Natural killer cell treated with Interleukin-12 subunit alpha and Interleukin-12 subunit beta and Interleukin-15 and Interleukin-18, amount 100 ng/mL, for 72 hours (primary cell): ENCODE measurements at regions not wholly inside any gene's neighbourhood (a gene's known extent, or its start where the extent isn't known, plus 50 kb on each side); places are given as distances from the start of the nearest gene placed in this dataset.
"Not testable (repeated sequence)": the region's sequence is repeated elsewhere in the genome, so short reads cannot be mapped to it uniquely, and the experiment has no call there.

Experiments
- ATAC-seq, 2 donors: fragments of 150-1000 bp; cut with Tn5 transposase in 1 of 2; sonication (Bioruptor Pico), chemical (Tn5 transposase) in 1 of 2; 2 replicates each; pipeline ENCODE4 v1.10.0; 2021
- DNase-seq: peaks from one replicate; pipeline ENCODE4 v3.0.0; 2022; ENCODE audit warnings: low spot score
- H3K27ac Mint-ChIP-seq, 2 donors: 1 replicate in 1 of 2; 2 replicates in 1 of 2; pipeline ENCODE4 v1.8.0; 2022; ENCODE audit warnings: mixed read lengths in 2 of 2, mild to moderate bottlenecking in 1 of 2, moderate library complexity in 1 of 2
- H3K27me3 Mint-ChIP-seq, 2 donors: 1 replicate in 1 of 2; 2 replicates in 1 of 2; pipeline ENCODE4 v1.8.0; 2022; ENCODE audit warnings: mixed read lengths in 2 of 2
- H3K36me3 Mint-ChIP-seq: one replicate; pipeline ENCODE4 v1.8.0; 2022; ENCODE audit warnings: mixed read lengths
- H3K4me1 Mint-ChIP-seq, 2 donors: 1 replicate in 1 of 2; 2 replicates in 1 of 2; pipeline ENCODE4 v1.8.0; 2022; ENCODE audit warnings: low read depth in 2 of 2, mixed read lengths in 2 of 2, mild to moderate bottlenecking in 1 of 2
- H3K4me3 Mint-ChIP-seq: one replicate; pipeline ENCODE4 v1.8.0; 2022; ENCODE audit warnings: mixed read lengths
- H3K9me3 Mint-ChIP-seq: 2 replicates; pipeline ENCODE4 v1.8.0; 2022; ENCODE audit warnings: mixed read lengths

DNA sequence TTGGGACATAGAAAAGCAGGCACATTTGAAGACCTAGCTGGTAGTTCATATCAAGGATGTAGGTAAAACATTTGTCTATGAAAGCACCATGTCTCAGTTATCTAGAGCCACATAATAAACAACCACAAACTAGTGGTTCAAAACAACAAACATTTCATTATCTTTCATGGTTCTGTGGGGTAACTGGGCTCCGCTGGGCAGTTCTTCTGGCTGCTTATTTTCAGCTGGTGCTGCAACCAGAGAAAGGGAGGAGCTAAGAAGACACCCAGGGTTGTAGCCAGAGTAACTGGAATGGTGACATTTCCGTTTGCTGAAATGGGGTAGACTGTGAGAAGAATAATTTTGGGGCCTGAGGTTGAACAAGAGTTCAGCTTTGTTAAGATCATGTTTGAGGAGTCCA lies 145.7 kb upstream of the SULF2 start:
- Mint-ChIP-seq H3K4me1 (no peaks in the 10 kb centered on the region), H3K27ac (no peak overlapping the region), H3K36me3 (no peaks in the 10 kb centered on the region), H3K27me3 (peaks cover 10 to 29% of the 10 kb centered on the region in 2 donors), H3K4me3 (no peak overlapping the region), H3K9me3 (peaks cover 3% of the 10 kb centered on the region)
- ATAC-seq (no peak), DNase-seq (no peak)

GRCh38 chr20:47929368-47930115 lies 144.3 kb upstream of the SULF2 start:
- Mint-ChIP-seq H3K4me3 (no peak overlapping the region), H3K27ac (no peak overlapping the region), H3K4me1 (no peaks in the 10 kb centered on the region), H3K9me3 (peaks cover 3% of the 10 kb centered on the region), H3K36me3 (no peaks in the 10 kb centered on the region), H3K27me3 (peaks cover 17 to 22% of the 10 kb centered on the region in 2 donors)
- ATAC-seq = no peak
- DNase-seq = no peak

GRCh38 chr20:47927944-47928343 lies 142.7 kb upstream of the SULF2 start:
- no peak for ATAC-seq

DNA sequence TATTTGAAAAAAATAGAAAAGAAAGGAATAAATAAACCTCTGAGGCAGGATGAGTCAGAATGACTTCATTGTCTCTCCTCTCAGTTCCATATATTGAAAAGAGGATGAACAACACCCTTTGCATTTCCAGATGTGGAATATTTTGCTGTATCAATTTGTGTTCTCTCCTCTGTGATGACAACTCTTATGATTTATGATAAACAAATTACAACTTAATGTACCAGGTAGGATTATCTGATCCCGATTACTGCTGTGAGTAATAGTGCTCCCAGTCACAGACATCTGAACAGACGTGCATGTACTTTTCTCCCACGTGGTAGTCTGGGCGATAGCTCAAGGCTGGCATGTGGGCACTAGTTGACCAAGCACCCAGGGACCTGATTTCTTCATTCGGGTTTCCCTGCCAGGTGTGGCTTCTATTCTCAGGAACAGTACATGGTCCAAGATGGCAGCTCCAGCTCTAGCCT lies 142.1 kb upstream of the SULF2 start:
- Mint-ChIP-seq H3K27ac (no peak overlapping the region), H3K4me1 (no peaks in the 10 kb centered on the region), H3K4me3 (no peak overlapping the region), H3K9me3 (peaks cover 3% of the 10 kb centered on the region), H3K27me3 (peaks cover 24 to 32% of the 10 kb centered on the region in 2 donors), H3K36me3 (no peaks in the 10 kb centered on the region)
- no peak for DNase-seq
- no peak for ATAC-seq

More at GRCh38 chr20:47927944-47928343, 142.7 kb upstream of the SULF2 start:
- H3K4me3 Mint-ChIP-seq = no peak overlapping the region
- H3K27me3 Mint-ChIP-seq = peaks cover 20 to 26% of the 10 kb centered on the region in 2 donors
- no peak for DNase-seq
- H3K4me1 Mint-ChIP-seq = no peaks in the 10 kb centered on the region
- H3K27ac Mint-ChIP-seq = no peak overlapping the region
- H3K9me3 Mint-ChIP-seq = peaks cover 3% of the 10 kb centered on the region
- H3K36me3 Mint-ChIP-seq = no peaks in the 10 kb centered on the region

- no peak for DNase-seq
- Mint-ChIP-seq H3K9me3 (peaks cover 3% of the 10 kb centered on the region), H3K4me3 (no peak overlapping the region)
These were observed 141.4 kb upstream of the SULF2 start for GRCh38 chr20:47926731-47927130.

GRCh38 chr20:47925593-47925992 lies 140.3 kb upstream of the SULF2 start:
- Mint-ChIP-seq H3K4me1 (no peaks in the 10 kb centered on the region), H3K27ac (no peak overlapping the region), H3K9me3 (peaks cover 3% of the 10 kb centered on the region), H3K27me3 (peaks cover 30 to 37% of the 10 kb centered on the region in 2 donors), H3K4me3 (no peak overlapping the region), H3K36me3 (no peaks in the 10 kb centered on the region)
- ATAC-seq = no peak
- no peak for DNase-seq

More at GRCh38 chr20:47926731-47927130, 141.4 kb upstream of the SULF2 start:
- Mint-ChIP-seq H3K4me1 (no peaks in the 10 kb centered on the region), H3K27me3 (peaks cover 27 to 37% of the 10 kb centered on the region in 2 donors), H3K27ac (no peak overlapping the region), H3K36me3 (no peaks in the 10 kb centered on the region)
- peak in 1 of 2 donors; percentile 11 for ATAC-seq

DNA sequence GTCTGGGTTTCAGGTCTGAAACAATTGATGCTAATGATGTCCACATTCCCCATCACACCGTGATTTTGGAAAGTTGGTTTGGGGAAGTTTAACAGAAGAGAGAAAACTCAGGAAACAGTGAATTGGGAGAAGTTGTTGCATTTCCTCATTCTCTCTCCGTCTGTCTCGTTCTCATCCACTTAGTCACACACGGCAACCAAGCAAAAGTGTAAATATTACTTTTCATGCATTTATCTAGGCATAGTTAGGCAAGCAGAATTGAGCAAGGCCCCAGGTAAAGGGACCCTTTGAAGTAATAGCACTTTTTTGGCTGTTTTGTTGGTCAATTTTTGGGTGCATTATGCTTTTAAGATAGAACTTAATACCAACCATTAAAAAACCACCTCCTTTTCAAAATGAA lies 137.0 kb upstream of the SULF2 start:
- no peak for ATAC-seq
- Mint-ChIP-seq H3K4me1 (peaks cover 0 to 3% of the 10 kb centered on the region in 2 donors), H3K9me3 (peaks cover 5% of the 10 kb centered on the region), H3K36me3 (peaks cover 5% of the 10 kb centered on the region), H3K27me3 (peaks cover 36 to 40% of the 10 kb centered on the region in 2 donors), H3K27ac (no peak overlapping the region), H3K4me3 (no peak overlapping the region)
- no peak for DNase-seq

DNA sequence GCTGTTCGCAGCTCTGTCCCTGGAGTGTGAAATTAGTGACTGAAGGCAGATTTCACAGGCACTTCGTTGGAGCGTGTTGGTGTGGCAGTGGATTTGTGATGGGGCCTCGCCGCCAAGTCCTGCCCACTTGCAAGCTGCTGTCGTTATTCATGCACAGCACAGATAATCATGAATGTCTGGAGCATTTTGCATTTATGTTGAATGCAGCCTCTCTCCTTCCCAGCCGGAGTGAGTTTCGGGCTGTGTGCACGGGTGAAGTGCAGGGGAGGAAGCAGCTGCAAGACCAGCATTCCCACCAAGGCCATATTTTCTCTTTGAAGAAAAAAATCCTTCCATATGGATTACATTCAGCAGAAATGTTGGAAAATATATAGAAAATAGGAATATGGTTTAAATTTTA lies 136.5 kb upstream of the SULF2 start:
- peaks cover 36 to 43% of the 10 kb centered on the region in 2 donors for H3K27me3 Mint-ChIP-seq
- H3K4me1 Mint-ChIP-seq, DNase-seq, ATAC-seq, H3K9me3 Mint-ChIP-seq, H3K4me3 Mint-ChIP-seq, H3K36me3 Mint-ChIP-seq, H3K27ac Mint-ChIP-seq: not testable (repeated sequence)

DNA sequence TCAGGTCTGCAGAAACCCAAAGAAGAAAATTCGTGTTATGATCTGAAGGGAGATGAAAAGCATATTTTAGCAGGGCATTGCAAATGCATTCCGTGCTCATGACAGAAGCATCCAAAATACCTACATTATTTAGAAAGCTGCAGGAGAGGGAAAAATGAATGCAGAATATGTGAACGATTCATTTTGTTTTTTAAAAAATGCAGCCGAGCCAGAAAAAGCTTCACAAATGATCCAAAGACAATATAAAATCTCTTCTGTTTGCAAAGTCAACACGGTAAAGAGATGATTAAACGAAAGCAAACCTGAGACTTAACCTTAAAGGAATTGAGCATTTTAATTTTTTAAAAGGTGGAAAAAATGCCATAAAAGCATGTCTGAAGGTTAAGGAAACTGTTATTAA lies 136.1 kb upstream of the SULF2 start:
- H3K27ac Mint-ChIP-seq = no peak overlapping the region
- peaks cover 38 to 42% of the 10 kb centered on the region in 2 donors for H3K27me3 Mint-ChIP-seq
- peaks cover 0 to 3% of the 10 kb centered on the region in 2 donors for H3K4me1 Mint-ChIP-seq
- peaks cover 5% of the 10 kb centered on the region for H3K36me3 Mint-ChIP-seq
- H3K9me3 Mint-ChIP-seq = peaks cover 8% of the 10 kb centered on the region
- ATAC-seq = no peak
- H3K4me3 Mint-ChIP-seq = no peak overlapping the region
- DNase-seq = no peak

GRCh38 chr20:47917549-47918070 lies 132.3 kb upstream of the SULF2 start:
- H3K4me3 Mint-ChIP-seq = no peak overlapping the region
- DNase-seq (no peak), ATAC-seq (no peak)
- H3K27ac Mint-ChIP-seq = no peak overlapping the region
- H3K27me3 Mint-ChIP-seq = peaks cover 33 to 38% of the 10 kb centered on the region in 2 donors
- H3K4me1 Mint-ChIP-seq = peaks cover 0 to 3% of the 10 kb centered on the region in 2 donors
- H3K9me3 Mint-ChIP-seq = peaks cover 10% of the 10 kb centered on the region
- H3K36me3 Mint-ChIP-seq = peaks cover 5% of the 10 kb centered on the region

DNA sequence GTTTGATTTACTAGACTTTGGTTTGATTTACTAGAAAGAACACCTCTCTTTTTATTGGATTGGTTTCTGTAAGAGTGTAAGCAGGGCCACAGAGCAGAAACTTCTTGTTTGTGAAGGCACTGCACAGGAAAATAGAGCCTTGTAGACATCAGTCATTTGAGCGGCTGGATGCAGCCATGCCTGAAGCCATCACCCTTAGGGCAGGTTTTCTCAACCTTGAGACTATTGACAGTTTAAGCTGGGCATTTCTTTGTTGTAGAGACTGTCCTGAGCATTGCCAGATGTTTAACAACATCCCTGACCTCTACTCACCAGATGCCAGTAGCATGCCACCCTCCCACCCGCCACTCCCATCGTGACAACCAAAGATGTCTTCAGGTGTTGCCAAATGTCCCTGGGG lies 130.2 kb upstream of the SULF2 start:
- H3K4me3 Mint-ChIP-seq = no peak overlapping the region
- peaks cover 0 to 3% of the 10 kb centered on the region in 2 donors for H3K4me1 Mint-ChIP-seq
- H3K9me3 Mint-ChIP-seq = peaks cover 10% of the 10 kb centered on the region
- H3K27ac Mint-ChIP-seq = no peak overlapping the region
- H3K27me3 Mint-ChIP-seq = peaks cover 28 to 43% of the 10 kb centered on the region in 2 donors
- H3K36me3 Mint-ChIP-seq = peaks cover 5% of the 10 kb centered on the region
- ATAC-seq (no peak), DNase-seq (no peak)

GRCh38 chr20:47914792-47915191 lies 129.5 kb upstream of the SULF2 start:
- Mint-ChIP-seq H3K27me3 (peaks cover 25 to 41% of the 10 kb centered on the region in 2 donors), H3K4me3 (no peak overlapping the region), H3K4me1 (peaks cover 0 to 3% of the 10 kb centered on the region in 2 donors), H3K9me3 (peaks cover 10% of the 10 kb centered on the region), H3K36me3 (peaks cover 5% of the 10 kb centered on the region), H3K27ac (no peak overlapping the region)
- ATAC-seq = no peak
- no peak for DNase-seq

DNA sequence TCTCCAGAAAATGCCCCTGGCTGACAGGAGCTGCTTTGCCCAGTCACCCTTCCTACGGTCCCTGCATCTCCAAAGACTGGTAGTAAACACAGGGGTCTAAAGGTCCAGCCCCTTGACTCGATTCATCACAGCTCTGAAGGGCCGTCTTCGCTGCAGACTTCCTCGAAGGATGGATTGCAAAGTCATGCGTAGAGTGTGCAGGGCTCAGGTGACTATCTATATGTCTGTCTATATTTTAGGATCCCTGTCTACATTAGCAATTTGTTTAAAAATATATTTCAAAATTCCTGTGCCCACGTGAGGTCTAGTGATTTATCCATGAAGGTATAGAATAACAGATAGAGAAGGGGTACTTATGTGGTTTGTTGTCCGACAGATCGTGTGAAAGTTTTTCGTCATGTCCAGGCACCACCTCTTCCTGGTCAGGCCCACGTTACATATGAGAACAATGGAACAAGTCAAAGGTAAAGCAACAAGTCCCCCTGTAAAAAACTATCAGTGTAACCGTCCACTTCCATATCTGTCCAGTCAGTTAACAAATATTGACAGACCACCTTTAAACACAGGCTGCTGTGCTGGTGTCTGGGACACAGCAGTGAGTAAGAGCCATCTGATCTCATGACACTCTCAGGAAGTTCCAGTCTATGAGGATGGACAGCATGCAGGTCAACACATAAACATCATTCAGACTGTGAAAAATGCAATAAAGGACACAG lies 127.7 kb upstream of the SULF2 start:
- H3K36me3 Mint-ChIP-seq, ATAC-seq, H3K27ac Mint-ChIP-seq, H3K9me3 Mint-ChIP-seq, DNase-seq, H3K4me3 Mint-ChIP-seq, H3K4me1 Mint-ChIP-seq: not testable (repeated sequence)
- H3K27me3 Mint-ChIP-seq = peaks cover 22 to 36% of the 10 kb centered on the region in 2 donors

- not testable (repeated sequence) for H3K36me3 Mint-ChIP-seq, H3K9me3 Mint-ChIP-seq, H3K4me1 Mint-ChIP-seq, H3K4me3 Mint-ChIP-seq, H3K27ac Mint-ChIP-seq, ATAC-seq, DNase-seq
- H3K27me3 Mint-ChIP-seq = peaks cover 17 to 36% of the 10 kb centered on the region in 2 donors
These were observed 126.9 kb upstream of the SULF2 start for GRCh38 chr20:47912165-47912564.
